Smooth muscle cell of the brain vasculature (primary cell): ENCODE measurements at regions not wholly inside any gene's neighbourhood (a gene's known extent, or its start where the extent isn't known, plus 50 kb on each side); places are given as distances from the start of the nearest gene placed in this dataset.
"Not testable (repeated sequence)": the region's sequence is repeated elsewhere in the genome, so short reads cannot be mapped to it uniquely, and the experiment has no call there.

Experiments used
- DNase-seq: peaks from one replicate; pipeline ENCODE4 v3.0.0-alpha.2; 2012; ENCODE audit warnings: low read depth, low spot score

DNA sequence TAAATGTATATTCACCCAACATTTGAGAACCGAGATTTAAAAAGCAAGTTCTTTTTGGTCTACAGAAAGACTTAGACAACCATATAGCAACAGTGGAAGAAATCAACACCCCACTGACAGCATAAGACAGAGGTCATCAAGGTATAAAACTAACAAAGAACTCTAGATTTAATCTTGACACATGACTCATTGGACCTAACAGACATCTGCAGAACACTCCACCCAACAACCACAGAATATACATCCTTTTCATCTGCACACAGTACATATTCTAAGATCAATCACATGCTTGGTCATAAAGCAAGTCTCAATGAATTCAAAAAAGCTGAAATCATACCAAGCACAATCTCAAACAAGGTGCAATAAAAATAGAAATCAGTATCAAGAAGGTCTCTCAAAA, 65.8 kb downstream of the SPIN4 start:
- no peak for DNase-seq

- DNase-seq = no peak
Measured at GRCh38 chrX:63284659-63285058, 66.5 kb downstream of the SPIN4 start.

- no peak for DNase-seq
Measured at GRCh38 chrX:63283348-63283747, 67.8 kb downstream of the SPIN4 start.

- DNase-seq = no peak
Measured at GRCh38 chrX:63282828-63283227, 68.3 kb downstream of the SPIN4 start.

GRCh38 chrX:63282077-63282476, 69.1 kb downstream of the SPIN4 start:
- DNase-seq = no peak

GRCh38 chrX:63281465-63281864, 69.7 kb downstream of the SPIN4 start:
- no peak for DNase-seq

DNA sequence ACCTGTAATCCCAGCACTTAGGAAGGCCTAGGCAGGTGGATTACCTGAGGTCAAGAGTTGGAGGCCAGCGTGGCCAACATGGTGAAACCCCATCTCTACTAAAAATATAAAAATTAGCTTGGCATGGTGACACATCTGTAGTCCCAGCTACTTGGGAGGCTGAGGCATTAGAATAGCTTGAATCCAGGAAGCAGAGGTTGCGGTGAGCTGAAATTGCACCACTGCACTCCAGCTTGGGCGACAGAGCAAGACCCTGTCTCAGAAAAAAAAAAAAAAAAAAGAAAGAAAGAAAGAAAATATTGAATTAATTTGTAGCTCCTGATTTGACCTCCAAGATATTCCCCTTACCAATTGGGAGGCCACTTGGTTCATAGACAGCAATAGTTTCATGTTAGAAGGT, 73.7 kb downstream of the SPIN4 start:
- DNase-seq = not testable (repeated sequence)

DNA sequence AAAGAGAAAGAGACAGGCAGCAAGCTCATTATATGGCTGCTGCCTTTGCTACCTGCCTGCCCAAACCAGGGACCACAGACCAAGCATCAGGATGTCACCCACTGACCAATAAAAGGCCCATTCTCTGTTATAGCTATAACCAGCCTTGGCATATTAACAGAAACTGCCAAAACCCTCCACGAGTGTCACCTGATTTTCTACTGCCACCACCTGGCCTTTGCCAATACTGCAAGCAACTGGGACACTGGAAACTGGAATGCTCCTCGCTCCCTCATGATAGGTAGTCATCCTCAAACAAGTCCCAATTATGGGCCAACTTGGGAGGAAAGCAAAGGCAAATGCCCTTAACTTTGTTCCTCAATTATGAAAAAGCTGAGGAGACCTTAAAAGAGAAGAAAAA, 76.0 kb downstream of the SPIN4 start:
- DNase-seq = no peak

- DNase-seq = no peak
Measured at GRCh38 chrX:63270873-63271272, 80.3 kb downstream of the SPIN4 start.

- DNase-seq = no peak
Measured at GRCh38 chrX:63258144-63258543, 93.0 kb downstream of the SPIN4 start.

GRCh38 chrX:63250253-63250868, 100.8 kb downstream of the SPIN4 start:
- peak; percentile 44 for DNase-seq

DNA sequence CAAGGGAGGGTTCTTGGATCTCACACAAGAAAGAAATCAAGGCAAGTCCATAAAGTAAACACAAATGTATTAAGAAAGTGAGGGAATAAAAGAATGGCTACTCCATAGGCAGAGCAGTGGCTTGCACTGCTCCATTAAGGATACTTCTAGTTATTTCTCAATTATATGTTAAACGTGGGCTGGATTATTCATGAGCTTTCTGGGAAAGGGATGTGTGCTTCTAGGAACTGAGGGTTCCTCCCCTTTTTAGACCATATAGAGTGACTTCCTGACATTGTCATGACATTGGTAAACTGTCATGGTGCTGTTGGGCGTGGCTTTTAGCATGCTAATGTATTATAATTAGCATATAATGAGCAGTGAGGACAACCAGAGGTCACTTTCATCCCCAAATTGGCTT, 108.4 kb downstream of the SPIN4 start:
- DNase-seq = not testable (repeated sequence)

GRCh38 chrX:63235963-63236362, 115.2 kb downstream of the SPIN4 start:
- DNase-seq = not testable (repeated sequence)

- DNase-seq = not testable (repeated sequence)
Measured at GRCh38 chrX:63233013-63233412, 118.1 kb downstream of the SPIN4 start.

GRCh38 chrX:63218202-63218601, 132.9 kb downstream of the SPIN4 start:
- not testable (repeated sequence) for DNase-seq

DNA sequence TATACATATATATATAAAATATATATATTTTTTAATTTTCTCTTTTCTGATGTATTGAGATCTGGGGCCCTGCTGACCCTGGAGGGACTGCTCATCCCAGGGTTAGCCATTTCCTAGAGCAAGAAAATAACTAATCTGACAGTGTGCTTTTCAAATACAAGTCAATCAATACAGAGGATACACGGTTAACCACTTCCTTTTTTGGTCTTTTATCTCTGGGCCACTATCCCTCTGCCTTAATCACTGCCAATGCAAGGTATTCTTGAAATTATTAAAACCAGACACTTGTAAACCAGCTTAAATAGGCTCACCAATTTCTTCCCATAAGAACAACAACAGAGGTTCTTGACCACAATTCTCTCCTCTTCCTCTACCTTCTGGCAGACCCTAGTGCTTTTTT, 133.6 kb downstream of the SPIN4 start:
- not testable (repeated sequence) for DNase-seq

DNA sequence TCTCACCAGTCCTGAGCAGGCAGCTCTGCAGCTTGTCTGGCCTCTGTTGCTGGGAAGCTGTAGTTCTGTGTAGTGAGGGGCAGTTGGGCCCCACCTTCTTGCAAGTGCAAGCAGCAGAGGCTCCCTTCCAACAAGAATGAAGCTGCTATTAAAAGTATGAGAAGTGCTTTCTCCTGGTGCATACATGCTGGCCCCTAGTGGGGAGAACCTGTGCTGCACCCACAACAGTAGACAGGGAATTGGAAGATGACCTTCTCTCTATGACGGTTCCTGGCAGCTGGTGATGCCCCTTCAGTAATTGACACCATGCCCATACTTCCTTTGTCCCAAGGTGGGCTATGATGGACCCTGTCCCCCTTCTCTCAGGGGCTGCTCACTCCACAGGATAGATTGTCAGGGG, 141.5 kb downstream of the SPIN4 start:
- DNase-seq = not testable (repeated sequence)

DNA sequence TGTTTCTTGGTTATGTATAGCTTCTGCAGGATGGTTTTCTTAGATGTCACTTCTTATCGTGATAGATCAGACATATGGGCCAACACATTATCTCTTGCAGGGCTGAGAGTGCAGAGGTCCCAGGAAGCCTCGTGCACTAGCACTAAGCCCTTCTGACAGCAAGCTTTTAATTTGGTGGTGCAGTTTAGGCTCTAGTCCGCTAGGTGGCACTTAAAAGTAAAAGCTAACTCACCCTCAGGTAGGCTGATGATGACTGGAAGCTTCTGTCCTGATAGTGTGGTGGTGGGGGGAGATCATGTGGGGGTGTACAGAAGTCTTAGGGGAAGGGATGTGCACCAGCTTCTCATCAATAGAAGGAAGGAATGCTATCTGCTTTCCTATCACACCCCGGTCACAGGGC, 142.0 kb downstream of the SPIN4 start:
- DNase-seq = not testable (repeated sequence)

GRCh38 chrX:63204266-63205074, 146.7 kb downstream of the SPIN4 start:
- not testable (repeated sequence) for DNase-seq

DNA sequence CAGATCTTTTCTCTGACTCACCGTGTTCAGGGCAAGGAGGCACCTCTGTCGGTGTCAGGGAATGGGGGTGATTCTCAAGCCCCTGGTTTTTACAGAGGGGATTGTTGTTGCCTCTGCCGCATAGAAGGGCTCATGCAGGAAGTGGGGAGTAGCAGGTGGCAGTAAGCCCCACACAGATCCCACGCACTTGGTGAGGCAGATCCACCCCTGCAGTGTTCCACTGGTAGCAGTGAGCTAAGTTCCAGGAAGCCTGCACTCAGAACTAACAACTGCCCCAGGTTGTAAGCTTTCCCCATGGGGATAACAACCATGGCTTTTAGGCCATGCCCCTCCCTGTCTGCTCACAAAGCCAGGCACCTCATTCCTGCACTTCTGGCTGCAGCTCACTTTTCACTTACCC, 149.1 kb downstream of the SPIN4 start:
- DNase-seq = not testable (repeated sequence)

GRCh38 chrX:63198693-63199092, 152.4 kb downstream of the SPIN4 start:
- DNase-seq = not testable (repeated sequence)

DNA sequence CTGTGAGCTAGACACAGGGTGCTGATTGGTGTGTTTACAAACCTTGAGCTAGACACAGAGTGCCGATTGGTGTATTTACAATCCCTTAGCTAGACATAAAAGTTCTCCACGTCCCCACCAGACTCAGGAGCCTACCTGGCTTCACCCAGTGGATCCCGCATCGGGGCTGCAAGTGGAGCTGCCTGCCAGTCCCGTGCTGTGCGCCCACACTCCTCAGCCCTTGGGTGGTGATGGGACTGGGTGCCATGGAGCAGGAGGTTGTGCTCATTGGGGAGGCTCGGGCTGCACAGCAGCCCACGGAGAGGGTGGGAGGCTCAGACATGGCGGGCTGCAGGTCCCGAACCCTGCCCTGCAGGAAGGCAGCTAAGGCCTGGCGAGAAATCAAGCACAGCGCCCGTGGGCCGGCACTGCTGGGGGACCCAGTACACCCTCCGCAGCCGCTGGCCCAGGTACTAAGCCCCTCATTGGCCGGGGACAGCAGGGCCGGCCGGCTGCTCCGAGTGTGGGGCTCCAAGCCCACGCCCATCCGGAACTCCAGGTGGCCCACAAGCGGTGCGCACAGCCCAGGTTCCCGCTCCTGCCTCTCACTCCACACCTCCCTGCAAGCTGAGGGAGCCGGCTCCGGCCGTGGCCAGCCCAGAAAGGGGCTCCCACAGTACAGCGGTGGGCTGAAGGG, 158.6 kb downstream of the SPIN4 start:
- not testable (repeated sequence) for DNase-seq

DNA sequence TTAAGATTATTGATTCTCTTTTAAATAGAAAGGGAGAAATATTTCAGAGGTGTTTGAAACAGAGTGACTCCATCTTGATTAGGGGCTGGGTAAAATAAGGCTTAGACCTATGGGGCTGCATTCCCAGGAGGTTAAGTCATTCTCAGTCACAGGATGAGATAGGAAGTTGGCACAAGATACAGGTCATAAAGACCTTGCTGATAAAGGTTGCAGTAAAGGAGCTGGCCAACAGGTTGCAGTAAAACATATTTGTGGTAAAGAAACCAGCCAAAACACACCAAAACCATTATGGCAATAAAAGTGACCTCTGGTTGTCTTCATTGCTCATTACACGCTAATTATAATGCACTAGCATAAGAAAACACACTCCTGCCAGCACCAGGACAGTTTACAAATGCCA, 165.0 kb downstream of the SPIN4 start:
- DNase-seq = no peak
